OCI-M2 (cell line): ENCODE measurements at regions not wholly inside any gene's neighbourhood (a gene's known extent, or its start where the extent isn't known, plus 50 kb on each side); places are given as distances from the start of the nearest gene placed in this dataset.
"Not testable (repeated sequence)": the region's sequence is repeated elsewhere in the genome, so short reads cannot be mapped to it uniquely, and the experiment has no call there.

Experiments
- DNase-seq: peaks from one replicate; lab custom pipeline; 2025; ENCODE audit not compliant: unreplicated experiment; lab: John Stamatoyannopoulos, UW

- DNase-seq, result no peak
Observed at GRCh38 chr1:43108080-43108479, 64.0 kb downstream of the EBNA1BP2 start.

- DNase-seq, result no peak
Observed at GRCh38 chr1:43107664-43108063, 64.4 kb downstream of the EBNA1BP2 start.

- DNase-seq, result no peak
Observed at GRCh38 chr1:43104027-43104763, 67.9 kb downstream of the EBNA1BP2 start.

- DNase-seq, result no peak
Observed at GRCh38 chr1:43101061-43101460, 71.0 kb downstream of the EBNA1BP2 start.

GRCh38 chr1:43098200-43098599, 73.9 kb downstream of the EBNA1BP2 start:
- DNase-seq, result no peak

- not testable (repeated sequence) for DNase-seq
Observed at GRCh38 chr1:43096528-43096927, 75.6 kb downstream of the EBNA1BP2 start.

- DNase-seq, result not testable (repeated sequence)
Observed at GRCh38 chr1:43090812-43091211, 81.3 kb downstream of the EBNA1BP2 start.

GRCh38 chr1:43090157-43090556, 81.9 kb downstream of the EBNA1BP2 start:
- not testable (repeated sequence) for DNase-seq

- no peak for DNase-seq
Observed at GRCh38 chr1:43083375-43083891, 88.7 kb downstream of the EBNA1BP2 start.

- DNase-seq, result no peak
Observed at GRCh38 chr1:43082740-43083139, 89.3 kb downstream of the EBNA1BP2 start.

- DNase-seq, result no peak
Observed at GRCh38 chr1:43077273-43077672, 94.8 kb downstream of the EBNA1BP2 start.

- no peak for DNase-seq
Observed at GRCh38 chr1:43074709-43075108, 97.4 kb downstream of the EBNA1BP2 start.

GRCh38 chr1:43074244-43074643, 97.8 kb downstream of the EBNA1BP2 start:
- DNase-seq, result no peak

- DNase-seq, result no peak
Observed at GRCh38 chr1:43073490-43074230, 98.4 kb downstream of the EBNA1BP2 start.

- no peak for DNase-seq
Observed at GRCh38 chr1:43072314-43072713, 99.8 kb downstream of the EBNA1BP2 start.

- DNase-seq, result no peak
Observed at GRCh38 chr1:43071241-43071640, 100.8 kb downstream of the EBNA1BP2 start.

GRCh38 chr1:43069461-43070050, 102.5 kb downstream of the EBNA1BP2 start:
- DNase-seq, result no peak

- no peak for DNase-seq
Observed at GRCh38 chr1:43068911-43069310, 103.2 kb downstream of the EBNA1BP2 start.

GRCh38 chr1:43067977-43068751, 103.9 kb downstream of the EBNA1BP2 start:
- no peak for DNase-seq

- no peak for DNase-seq
Observed at GRCh38 chr1:43067233-43067745, 104.8 kb downstream of the EBNA1BP2 start.

GRCh38 chr1:43066578-43066977, 105.5 kb downstream of the EBNA1BP2 start:
- no peak for DNase-seq
